ENCODE measurements at regions not wholly inside any gene's neighbourhood (a gene's known extent, or its start where the extent isn't known, plus 50 kb on each side); places are given as distances from the start of the nearest gene placed in this dataset.

GRCh38 chrX:69238114-69238886, 73.0 kb upstream of the PJA1 start:
- ATAC-seq (no peak), DNase-seq (ENCODE audit: low read depth, low spot score) (no peak)
- Histone ChIP-seq H3K27ac (ENCODE audit: low read length) (no peak overlapping the region), H3K27me3 (ENCODE audit: control insufficient read depth, insufficient read depth, low read length) (no peaks in the 10 kb centered on the region; the same call in 1 of the 2 replicates), H3K36me3 (ENCODE audit: control insufficient read depth, insufficient read depth, low read length) (no peaks in the 10 kb centered on the region), H3K4me3 (ENCODE audit: low read depth in 2 of 2, low read length in 2 of 2) (no peak overlapping the region), H3K4me1 (ENCODE audit: control insufficient read depth, insufficient read depth, low read length) (no peaks in the 10 kb centered on the region), H3K9me3 (ENCODE audit: control insufficient read depth, insufficient read depth, low read depth, low read length) (no peaks in the 10 kb centered on the region)
- CTCF ChIA-PET = interaction anchor here (1.0 kb wide), 1 partner anchor 410 kb away, joined by 3 read pairs; no protein-coding TSS in a partner anchor
- POLR2A ChIA-PET = no interaction called here
- BruUV-seq (replicated peaks) = no TSS peak
- in situ Hi-C loops (cut with HindIII; ENCODE audit: low pct_unique_long_range_greater_than_20kb, low sequenced_read_pairs) = no loop called here
- intact Hi-C loops (cut with micrococcal nuclease; ENCODE audit: unreplicated experiment) = no loop called here
- TF ChIP-seq CTCF (IDR thresholded peaks at IDR 0.05) (no peak), TCF7L2 (IDR thresholded peaks at IDR 0.05; ENCODE audit: low read depth, low read length) (no peak), REST (IDR thresholded peaks at IDR 0.05; ENCODE audit: insufficient read depth in 1 of 2, low read depth in 2 of 2, low read length in 1 of 2) (no peak), SIN3A (IDR thresholded peaks at IDR 0.05; ENCODE audit: borderline replicate concordance, insufficient read depth, low read depth, low read length) (no peak), POLR2AphosphoS5 (IDR thresholded peaks at IDR 0.05; ENCODE audit: low read depth, low read length) (no peak)

GRCh38 chrX:69237236-69237635, 72.0 kb upstream of the PJA1 start:
- H3K4me1 ChIP-seq (ENCODE audit: control insufficient read depth, insufficient read depth, low read length) = no peaks in the 10 kb centered on the region
- H3K36me3 ChIP-seq (ENCODE audit: control insufficient read depth, insufficient read depth, low read length) = no peaks in the 10 kb centered on the region
- H3K9me3 ChIP-seq (ENCODE audit: control insufficient read depth, insufficient read depth, low read depth, low read length) = no peaks in the 10 kb centered on the region
- H3K4me3 ChIP-seq (ENCODE audit: low read depth in 2 of 2, low read length in 2 of 2) = no peak overlapping the region
- no peak overlapping the region for H3K27ac ChIP-seq (ENCODE audit: low read length)
- ChIA-PET CTCF (interaction anchor here (1.0 kb wide), 1 partner anchor 409 kb away, joined by 3 read pairs; no protein-coding TSS in a partner anchor), POLR2A (no interaction called here)
- ATAC-seq (no peak), DNase-seq (ENCODE audit: low read depth, low spot score) (no peak)
- in situ Hi-C loops (cut with HindIII; ENCODE audit: low pct_unique_long_range_greater_than_20kb, low sequenced_read_pairs) (no loop called here), intact Hi-C loops (cut with micrococcal nuclease; ENCODE audit: unreplicated experiment) (no loop called here)
- no peaks in the 10 kb centered on the region; the same call in 1 of the 2 replicates for H3K27me3 ChIP-seq (ENCODE audit: control insufficient read depth, insufficient read depth, low read length)
- BruUV-seq (replicated peaks) = no TSS peak
- TF ChIP-seq TCF7L2 (IDR thresholded peaks at IDR 0.05; ENCODE audit: low read depth, low read length) (no peak), SIN3A (IDR thresholded peaks at IDR 0.05; ENCODE audit: borderline replicate concordance, insufficient read depth, low read depth, low read length) (no peak), REST (IDR thresholded peaks at IDR 0.05; ENCODE audit: insufficient read depth in 1 of 2, low read depth in 2 of 2, low read length in 1 of 2) (no peak), CTCF (IDR thresholded peaks at IDR 0.05) (no peak), POLR2AphosphoS5 (IDR thresholded peaks at IDR 0.05; ENCODE audit: low read depth, low read length) (no peak)
